ENCODE measurements at regions not wholly inside any gene's neighbourhood (a gene's known extent, or its start where the extent isn't known, plus 50 kb on each side); places are given as distances from the start of the nearest gene placed in this dataset.
A peak's percentile ranks its signal among the peaks of the same experiment; 100 is the strongest.

DNA sequence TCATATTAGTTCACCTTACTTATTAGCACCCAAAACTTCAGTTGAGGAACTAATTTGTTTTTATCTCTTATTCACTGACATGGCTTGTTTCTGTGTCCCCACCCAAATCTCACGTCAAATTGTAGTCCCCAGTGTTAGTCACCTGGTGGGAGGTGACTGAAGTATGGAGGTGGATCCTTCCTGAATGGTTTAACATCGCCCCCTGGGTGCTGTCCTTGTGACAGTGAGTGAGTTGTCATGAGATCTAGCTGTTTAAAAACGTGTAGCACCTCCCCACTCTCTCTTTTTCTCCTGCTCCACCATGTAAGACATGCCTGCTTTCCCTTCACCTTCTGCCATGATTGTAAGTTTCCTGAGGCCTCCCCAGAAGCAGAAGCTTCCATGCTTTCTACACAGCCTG is 75.0 kb upstream of the HECTD2 start:
- H3K79me2 ChIP-seq (ENCODE audit: control insufficient read depth, insufficient read depth, low read length), result no peaks in the 10 kb centered on the region
- no peak overlapping the region for H4K8ac ChIP-seq (ENCODE audit: low read depth, low read length)
- no peaks in the 10 kb centered on the region for H3K36me3 ChIP-seq (ENCODE audit: control insufficient read depth, insufficient read depth, low read length)
- H2AK5ac ChIP-seq (ENCODE audit: low read length), result no peak overlapping the region
- no peak overlapping the region for H3K56ac ChIP-seq (ENCODE audit: low read length)
- H2BK5ac ChIP-seq (ENCODE audit: low read length), result no peak overlapping the region
- H3K4ac ChIP-seq (ENCODE audit: low read depth, low read length), result no peak overlapping the region
- H3K4me1 ChIP-seq (ENCODE audit: control insufficient read depth, low read depth, low read length), result no peaks in the 10 kb centered on the region
- H3K23ac ChIP-seq (ENCODE audit: low read length), result no peak overlapping the region
- no peaks in the 10 kb centered on the region for H3K79me1 ChIP-seq (ENCODE audit: low read length)
- H3K27ac ChIP-seq (ENCODE audit: low read depth, low read length), result no peak overlapping the region
- no peak overlapping the region for H3K4me3 ChIP-seq (ENCODE audit: low read length)
- H2BK120ac ChIP-seq (ENCODE audit: low read depth, low read length), result no peak overlapping the region
- no CpG with 5 or more reads among the region's 3 CpGs for WGBS (ENCODE audit: extremely low coverage, insufficient coverage, low lambda C conversion rate)
- H3K9ac ChIP-seq (ENCODE audit: low read length), result no peak overlapping the region
- H4K5ac ChIP-seq (ENCODE audit: low read length), result no peak overlapping the region
- H3K27me3 ChIP-seq (ENCODE audit: insufficient read depth, low read length, poor library complexity), result no peaks in the 10 kb centered on the region
- H3K18ac ChIP-seq (ENCODE audit: low read length), result no peak overlapping the region
- DNase-seq, result peak; percentile 63
- no peak overlapping the region for H2BK15ac ChIP-seq (replicated peaks; ENCODE audit: low read depth)
- no peak overlapping the region for H3K4me2 ChIP-seq (ENCODE audit: low read length)

GRCh38 chr10:91339729-91340128 is 70.4 kb upstream of the HECTD2 start:
- Histone ChIP-seq H3K4me1 (ENCODE audit: control insufficient read depth, low read depth, low read length) (no peaks in the 10 kb centered on the region), H2BK120ac (ENCODE audit: low read depth, low read length) (no peak overlapping the region), H4K5ac (ENCODE audit: low read length) (no peak overlapping the region), H3K4me3 (ENCODE audit: low read length) (no peak overlapping the region), H3K9ac (ENCODE audit: low read length) (no peak overlapping the region), H3K36me3 (ENCODE audit: control insufficient read depth, insufficient read depth, low read length) (no peaks in the 10 kb centered on the region), H2BK5ac (ENCODE audit: low read length) (no peak overlapping the region), H3K56ac (ENCODE audit: low read length) (no peak overlapping the region), H3K4me2 (ENCODE audit: low read length) (no peak overlapping the region), H3K79me2 (ENCODE audit: control insufficient read depth, insufficient read depth, low read length) (no peaks in the 10 kb centered on the region), H3K23ac (ENCODE audit: low read length) (no peak overlapping the region), H4K8ac (ENCODE audit: low read depth, low read length) (no peak overlapping the region), H3K27me3 (ENCODE audit: insufficient read depth, low read length, poor library complexity) (no peaks in the 10 kb centered on the region), H3K4ac (ENCODE audit: low read depth, low read length) (no peak overlapping the region), H3K79me1 (ENCODE audit: low read length) (no peaks in the 10 kb centered on the region), H2AK5ac (ENCODE audit: low read length) (no peak overlapping the region), H2BK15ac (replicated peaks; ENCODE audit: low read depth) (no peak overlapping the region), H3K18ac (ENCODE audit: low read length) (no peak overlapping the region), H3K27ac (ENCODE audit: low read depth, low read length) (no peak overlapping the region)
- WGBS (ENCODE audit: extremely low coverage, insufficient coverage, low lambda C conversion rate), result no CpG with 5 or more reads among the region's 1 CpG
- no peak for DNase-seq

DNA sequence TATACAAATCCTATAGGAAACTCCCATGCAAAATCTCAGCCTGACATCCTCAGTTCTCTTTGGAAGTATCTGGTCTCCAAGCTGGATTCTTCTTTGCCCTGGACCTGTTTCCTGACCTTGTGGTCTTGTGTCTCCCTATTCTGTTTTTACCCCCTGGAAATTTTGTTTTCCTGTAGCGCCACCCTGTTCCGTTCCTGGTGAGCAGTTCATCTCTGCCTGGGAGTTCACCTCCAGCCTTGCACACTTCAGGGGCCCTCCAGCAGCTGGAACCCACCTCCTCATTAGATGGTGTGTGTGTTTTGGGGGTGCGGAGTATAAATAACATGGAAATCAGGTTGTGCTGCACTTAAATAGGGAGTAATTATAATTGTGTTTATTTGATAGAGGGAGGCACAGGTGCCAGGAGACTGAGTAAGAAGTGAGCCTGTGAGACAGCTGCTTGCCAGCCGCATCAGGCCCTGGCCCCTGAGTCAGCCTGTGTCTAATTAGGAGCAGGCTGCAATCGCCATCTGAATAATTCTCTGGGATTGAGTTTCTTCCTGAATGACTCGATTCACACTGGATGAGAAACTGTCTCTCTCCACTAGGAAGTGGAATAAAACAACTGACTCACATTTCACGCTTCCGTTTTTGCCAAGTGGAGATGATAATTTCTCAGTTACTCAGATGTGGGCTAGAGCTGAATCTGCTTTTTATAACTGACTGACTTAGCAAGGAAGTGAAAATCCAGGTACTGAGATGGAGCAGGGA is 69.4 kb upstream of the HECTD2 start:
- Histone ChIP-seq H3K9ac (ENCODE audit: low read length) (no peak overlapping the region), H2AK5ac (ENCODE audit: low read length) (no peak overlapping the region), H3K4me1 (ENCODE audit: control insufficient read depth, low read depth, low read length) (no peaks in the 10 kb centered on the region), H3K79me1 (ENCODE audit: low read length) (no peaks in the 10 kb centered on the region), H3K27me3 (ENCODE audit: insufficient read depth, low read length, poor library complexity) (no peaks in the 10 kb centered on the region), H2BK5ac (ENCODE audit: low read length) (no peak overlapping the region), H3K79me2 (ENCODE audit: control insufficient read depth, insufficient read depth, low read length) (no peaks in the 10 kb centered on the region), H3K36me3 (ENCODE audit: control insufficient read depth, insufficient read depth, low read length) (no peaks in the 10 kb centered on the region), H3K4me2 (ENCODE audit: low read length) (no peak overlapping the region), H2BK120ac (ENCODE audit: low read depth, low read length) (no peak overlapping the region), H4K5ac (ENCODE audit: low read length) (no peak overlapping the region), H3K4me3 (ENCODE audit: low read length) (no peak overlapping the region), H2BK15ac (replicated peaks; ENCODE audit: low read depth) (no peak overlapping the region), H3K56ac (ENCODE audit: low read length) (no peak overlapping the region), H3K23ac (ENCODE audit: low read length) (no peak overlapping the region), H4K8ac (ENCODE audit: low read depth, low read length) (no peak overlapping the region), H3K27ac (ENCODE audit: low read depth, low read length) (no peak overlapping the region), H3K18ac (ENCODE audit: low read length) (no peak overlapping the region), H3K4ac (ENCODE audit: low read depth, low read length) (no peak overlapping the region)
- WGBS (ENCODE audit: extremely low coverage, insufficient coverage, low lambda C conversion rate), result no CpG with 5 or more reads among the region's 8 CpGs
- no peak for DNase-seq

DNA sequence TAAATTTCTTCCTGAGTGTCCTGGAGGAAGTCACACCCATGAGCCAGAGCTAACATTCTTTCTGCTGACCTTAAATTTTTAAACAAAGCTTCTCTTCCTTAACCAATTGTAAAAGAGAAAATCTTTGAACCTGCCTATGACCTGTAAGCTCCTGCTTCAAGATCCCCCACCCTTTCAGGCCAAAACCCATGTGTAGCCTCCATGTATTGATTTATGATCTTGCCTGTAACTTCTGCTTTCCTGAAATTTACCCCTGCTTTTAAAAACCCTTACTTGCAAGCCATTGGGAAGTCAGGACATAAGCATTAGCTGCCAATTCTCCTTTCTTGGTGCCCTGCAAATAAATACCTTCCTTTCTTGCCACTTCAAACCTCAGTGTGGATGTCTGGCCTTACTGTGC is 68.5 kb upstream of the HECTD2 start:
- Histone ChIP-seq H3K79me2 (ENCODE audit: control insufficient read depth, insufficient read depth, low read length) (no peaks in the 10 kb centered on the region), H3K36me3 (ENCODE audit: control insufficient read depth, insufficient read depth, low read length) (no peaks in the 10 kb centered on the region), H2BK15ac (replicated peaks; ENCODE audit: low read depth) (no peak overlapping the region), H3K4ac (ENCODE audit: low read depth, low read length) (no peak overlapping the region), H3K27me3 (ENCODE audit: insufficient read depth, low read length, poor library complexity) (no peaks in the 10 kb centered on the region), H3K4me3 (ENCODE audit: low read length) (no peak overlapping the region), H3K27ac (ENCODE audit: low read depth, low read length) (no peak overlapping the region), H3K4me1 (ENCODE audit: control insufficient read depth, low read depth, low read length) (no peaks in the 10 kb centered on the region), H2AK5ac (ENCODE audit: low read length) (no peak overlapping the region), H2BK120ac (ENCODE audit: low read depth, low read length) (no peak overlapping the region), H3K23ac (ENCODE audit: low read length) (no peak overlapping the region), H2BK5ac (ENCODE audit: low read length) (no peak overlapping the region), H4K5ac (ENCODE audit: low read length) (no peak overlapping the region), H3K18ac (ENCODE audit: low read length) (no peak overlapping the region), H3K79me1 (ENCODE audit: low read length) (no peaks in the 10 kb centered on the region), H3K9ac (ENCODE audit: low read length) (no peak overlapping the region), H3K56ac (ENCODE audit: low read length) (no peak overlapping the region), H3K4me2 (ENCODE audit: low read length) (no peak overlapping the region), H4K8ac (ENCODE audit: low read depth, low read length) (no peak overlapping the region)
- DNase-seq, result no peak

- WGBS (ENCODE audit: extremely low coverage, insufficient coverage, low lambda C conversion rate), result no CpG with 5 or more reads among the region's 1 CpG
Measured at GRCh38 chr10:91343010-91343409, 67.1 kb upstream of the HECTD2 start.

More at GRCh38 chr10:91343010-91343409, 67.1 kb upstream of the HECTD2 start:
- Histone ChIP-seq H3K4me2 (ENCODE audit: low read length) (no peak overlapping the region), H3K18ac (ENCODE audit: low read length) (no peak overlapping the region), H2AK5ac (ENCODE audit: low read length) (no peak overlapping the region), H3K4me3 (ENCODE audit: low read length) (no peak overlapping the region), H3K4me1 (ENCODE audit: control insufficient read depth, low read depth, low read length) (no peaks in the 10 kb centered on the region), H3K36me3 (ENCODE audit: control insufficient read depth, insufficient read depth, low read length) (no peaks in the 10 kb centered on the region), H2BK5ac (ENCODE audit: low read length) (no peak overlapping the region), H4K8ac (ENCODE audit: low read depth, low read length) (no peak overlapping the region), H3K79me1 (ENCODE audit: low read length) (no peaks in the 10 kb centered on the region), H3K9ac (ENCODE audit: low read length) (no peak overlapping the region), H3K27ac (ENCODE audit: low read depth, low read length) (no peak overlapping the region), H3K56ac (ENCODE audit: low read length) (no peak overlapping the region), H3K27me3 (ENCODE audit: insufficient read depth, low read length, poor library complexity) (no peaks in the 10 kb centered on the region), H2BK15ac (replicated peaks; ENCODE audit: low read depth) (no peak overlapping the region), H4K5ac (ENCODE audit: low read length) (no peak overlapping the region), H2BK120ac (ENCODE audit: low read depth, low read length) (no peak overlapping the region), H3K79me2 (ENCODE audit: control insufficient read depth, insufficient read depth, low read length) (no peaks in the 10 kb centered on the region), H3K23ac (ENCODE audit: low read length) (no peak overlapping the region), H3K4ac (ENCODE audit: low read depth, low read length) (no peak overlapping the region)
- DNase-seq, result no peak
